WI38 (cell line): ENCODE measurements at regions not wholly inside any gene's neighbourhood (a gene's known extent, or its start where the extent isn't known, plus 50 kb on each side); places are given as distances from the start of the nearest gene placed in this dataset.

Experiments
- H3K4me3 ChIP-seq: 2 replicates; pipeline ENCODE4 v1.5.1; 2011; ENCODE audit warnings: low read depth, mild to moderate bottlenecking, control low read depth, low read length
- TF ChIP-seq, protein P1 (sequence below): IDR thresholded peaks from 2 replicates; pipeline ENCODE4 v1.5.1; 2012; ENCODE audit warnings: low read depth, mild to moderate bottlenecking, control low read depth, low read length

DNA sequence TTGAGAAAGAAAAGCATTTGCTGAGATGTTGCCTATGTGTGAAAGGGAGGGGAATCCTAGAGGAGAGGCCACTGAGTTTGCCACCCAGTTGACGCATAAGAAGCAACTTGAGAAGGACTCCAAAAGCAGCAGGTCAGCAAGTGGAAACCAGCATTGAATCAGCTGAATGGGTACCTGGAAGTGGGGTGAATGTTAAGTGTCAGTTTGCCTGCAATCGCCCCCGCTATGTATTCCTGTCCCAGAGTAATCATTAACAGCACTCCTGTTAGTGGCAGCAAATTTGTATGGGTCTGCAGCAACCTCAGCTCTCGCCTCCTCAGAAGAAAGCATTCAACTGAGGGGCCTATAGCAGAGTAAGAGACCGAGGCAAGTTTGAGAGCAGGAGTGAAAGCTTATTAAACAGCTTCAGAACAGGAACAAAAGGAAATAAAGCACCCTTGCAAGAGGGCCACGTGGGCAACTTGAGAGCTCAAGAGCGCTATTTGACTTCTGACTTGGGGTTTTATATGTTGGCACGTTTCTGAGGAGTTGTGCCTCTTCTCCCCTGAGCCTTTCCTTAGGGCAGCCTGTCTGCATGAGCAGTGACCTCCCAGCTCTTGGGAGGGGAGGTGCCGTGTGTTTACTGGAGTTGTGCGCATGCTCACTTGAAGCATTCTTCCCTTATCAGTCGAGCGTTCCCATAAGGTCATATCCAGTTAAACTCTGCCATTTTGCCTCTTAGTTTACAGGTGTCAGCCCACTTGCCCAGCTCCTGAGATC lies 122.6 kb upstream of the PHACTR1 start:
- TF ChIP-seq, protein P1, sequence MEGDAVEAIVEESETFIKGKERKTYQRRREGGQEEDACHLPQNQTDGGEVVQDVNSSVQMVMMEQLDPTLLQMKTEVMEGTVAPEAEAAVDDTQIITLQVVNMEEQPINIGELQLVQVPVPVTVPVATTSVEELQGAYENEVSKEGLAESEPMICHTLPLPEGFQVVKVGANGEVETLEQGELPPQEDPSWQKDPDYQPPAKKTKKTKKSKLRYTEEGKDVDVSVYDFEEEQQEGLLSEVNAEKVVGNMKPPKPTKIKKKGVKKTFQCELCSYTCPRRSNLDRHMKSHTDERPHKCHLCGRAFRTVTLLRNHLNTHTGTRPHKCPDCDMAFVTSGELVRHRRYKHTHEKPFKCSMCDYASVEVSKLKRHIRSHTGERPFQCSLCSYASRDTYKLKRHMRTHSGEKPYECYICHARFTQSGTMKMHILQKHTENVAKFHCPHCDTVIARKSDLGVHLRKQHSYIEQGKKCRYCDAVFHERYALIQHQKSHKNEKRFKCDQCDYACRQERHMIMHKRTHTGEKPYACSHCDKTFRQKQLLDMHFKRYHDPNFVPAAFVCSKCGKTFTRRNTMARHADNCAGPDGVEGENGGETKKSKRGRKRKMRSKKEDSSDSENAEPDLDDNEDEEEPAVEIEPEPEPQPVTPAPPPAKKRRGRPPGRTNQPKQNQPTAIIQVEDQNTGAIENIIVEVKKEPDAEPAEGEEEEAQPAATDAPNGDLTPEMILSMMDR, result no peak
- H3K4me3 ChIP-seq, result no peak overlapping the region

DNA sequence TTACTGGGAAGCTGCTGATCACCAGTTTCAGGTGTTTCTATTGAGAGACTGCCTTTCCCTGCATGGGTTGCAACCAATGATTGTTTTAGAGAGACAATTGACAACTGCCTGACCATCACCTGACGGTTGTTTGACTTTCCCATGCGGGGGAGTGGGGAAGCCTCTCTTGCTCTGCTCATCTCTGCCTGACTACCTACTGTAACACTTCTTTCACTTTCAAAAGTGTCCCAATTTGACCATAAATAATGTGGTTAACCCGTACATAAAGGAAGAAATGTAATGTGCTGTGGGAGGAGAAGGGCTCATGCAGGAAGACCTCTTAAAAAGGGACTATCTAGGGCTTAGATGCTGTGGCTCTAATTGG lies 122.1 kb upstream of the PHACTR1 start:
- TF ChIP-seq, protein P1, result no peak
- no peak overlapping the region for H3K4me3 ChIP-seq

DNA sequence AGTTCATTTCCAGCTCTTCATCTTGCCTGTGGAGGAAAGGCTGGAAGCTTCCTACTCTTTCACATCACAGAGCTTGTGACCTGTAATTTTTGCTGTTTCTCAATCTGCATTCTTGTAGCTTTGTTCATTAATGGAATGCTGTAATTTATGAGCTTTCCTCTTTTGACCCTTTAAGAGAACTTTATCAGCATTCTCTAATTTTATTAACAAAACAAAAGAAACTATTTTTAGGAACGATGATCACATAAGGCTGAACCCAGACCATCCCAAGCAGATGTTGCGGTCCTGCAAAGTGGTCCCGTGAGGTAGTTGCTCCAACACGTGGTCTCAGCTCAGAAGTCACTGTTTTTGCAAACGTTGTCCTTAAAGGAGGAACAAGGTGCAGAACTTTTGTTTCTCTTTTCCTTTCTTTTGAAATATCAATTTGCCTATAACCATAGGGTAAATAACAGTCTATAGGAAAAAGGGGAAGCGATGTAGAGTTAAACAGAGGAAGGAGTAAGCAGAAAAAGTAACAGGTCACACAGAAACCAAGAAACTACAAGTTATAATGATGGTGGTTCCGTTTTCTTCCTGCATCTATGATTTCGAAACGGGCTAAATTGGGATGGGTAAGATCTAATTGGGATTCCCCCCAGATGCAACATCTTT lies 121.3 kb upstream of the PHACTR1 start:
- no peak overlapping the region for H3K4me3 ChIP-seq
- TF ChIP-seq, protein P1, result no peak

DNA sequence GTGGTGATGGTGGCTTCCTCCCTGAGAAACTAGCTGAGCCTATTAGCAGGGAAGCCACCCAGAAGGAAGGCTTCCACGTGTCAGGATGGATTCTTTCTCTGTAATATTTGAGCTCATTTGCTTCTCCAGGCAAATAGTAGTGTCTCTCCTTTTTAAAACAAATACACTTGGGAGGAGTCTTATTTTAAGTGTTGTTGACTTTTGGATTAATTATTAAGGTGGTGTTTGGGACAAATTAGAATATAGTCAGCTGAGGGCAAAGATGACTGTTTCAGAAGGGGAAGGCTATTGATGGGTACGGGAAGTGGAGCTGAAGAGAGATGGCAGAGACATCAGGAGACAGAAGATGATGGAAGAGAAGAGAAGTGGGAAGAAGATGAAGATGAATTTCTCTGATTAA lies 119.8 kb upstream of the PHACTR1 start:
- TF ChIP-seq, protein P1, result no peak
- H3K4me3 ChIP-seq, result no peak overlapping the region

DNA sequence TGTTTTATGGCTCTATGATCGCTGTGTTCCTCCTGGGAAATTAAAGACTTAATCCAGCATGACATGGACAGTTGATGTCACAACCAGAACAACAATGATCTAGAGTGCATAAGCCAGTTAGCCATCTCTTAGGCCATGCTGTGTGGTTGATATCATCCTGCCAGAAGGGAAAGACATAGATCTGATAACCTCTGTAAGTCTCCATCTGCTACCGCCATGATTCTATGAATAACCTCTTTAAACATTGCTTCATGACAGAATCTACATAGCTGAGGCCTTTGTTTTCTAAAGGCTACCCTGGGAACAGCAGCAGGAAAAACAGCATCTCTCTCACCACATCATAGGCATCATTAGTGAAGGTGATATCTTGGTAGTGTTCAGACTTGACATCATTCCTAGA lies 117.6 kb upstream of the PHACTR1 start:
- H3K4me3 ChIP-seq, result no peak overlapping the region
- TF ChIP-seq, protein P1, result no peak

DNA sequence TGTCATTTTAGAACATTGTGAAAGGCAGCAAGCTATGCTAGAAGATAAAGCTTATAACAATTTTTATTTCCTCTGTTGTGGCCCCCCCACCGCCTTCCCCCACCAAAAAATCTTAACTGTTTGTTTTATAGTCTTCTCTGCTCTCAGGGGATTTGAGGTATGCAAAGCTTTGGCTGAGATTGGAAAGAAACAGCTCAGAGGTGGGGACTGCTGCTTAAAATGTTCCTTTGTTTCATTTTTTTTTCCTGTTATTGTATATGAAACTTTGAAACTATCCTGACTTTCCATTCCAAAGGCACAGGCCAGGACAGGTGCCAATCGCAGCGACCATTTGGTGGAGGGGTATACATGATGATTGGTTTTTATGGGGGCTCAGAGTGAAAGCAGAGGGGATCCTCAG lies 114.7 kb upstream of the PHACTR1 start:
- TF ChIP-seq, protein P1, result no peak
- no peak overlapping the region for H3K4me3 ChIP-seq

DNA sequence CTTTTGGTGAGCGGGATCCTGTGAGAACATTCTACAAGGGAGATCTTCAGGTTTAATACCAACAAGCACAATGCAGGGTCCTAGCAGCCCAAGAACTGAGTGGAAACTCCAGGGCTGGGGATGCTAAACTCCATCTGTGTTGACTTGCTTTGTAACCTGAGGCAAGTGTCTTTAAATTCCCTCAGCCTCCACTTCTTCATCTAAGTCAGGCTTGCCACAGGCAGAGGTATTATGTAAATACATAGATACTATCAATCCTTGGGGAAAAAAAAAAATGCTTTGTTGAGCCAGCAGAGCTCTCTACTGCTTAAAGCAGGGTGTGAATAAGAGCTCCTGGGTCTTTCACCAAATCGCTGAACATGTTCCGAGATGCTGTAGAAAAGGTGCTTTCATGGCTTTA lies 114.2 kb upstream of the PHACTR1 start:
- TF ChIP-seq, protein P1, result no peak
- no peak overlapping the region for H3K4me3 ChIP-seq
